ENCODE measurements at regions not wholly inside any gene's neighbourhood (a gene's known extent, or its start where the extent isn't known, plus 50 kb on each side); places are given as distances from the start of the nearest gene placed in this dataset.

GRCh38 chr12:91968076-91968776, 177.4 kb downstream of the BTG1 start:
- no peak for DNase-seq (ENCODE audit: low spot score in 2 of 2, unreplicated experiment in 2 of 2)
- Mint-ChIP-seq H3K36me3 (peaks cover 3% of the 10 kb centered on the region), H3K9me3 (peaks cover 10% of the 10 kb centered on the region), H3K27me3 (ENCODE audit: low read depth) (no peaks in the 10 kb centered on the region), H3K27ac (no peak overlapping the region), H3K4me1 (no peaks in the 10 kb centered on the region), H3K4me3 (no peak overlapping the region)
- no peak for TF ChIP-seq CTCF (IDR thresholded peaks at IDR 0.05; ENCODE audit: unreplicated experiment)

GRCh38 chr12:91967590-91967989, 178.1 kb downstream of the BTG1 start:
- Mint-ChIP-seq H3K36me3 (peaks cover 3% of the 10 kb centered on the region), H3K4me3 (no peak overlapping the region), H3K4me1 (no peaks in the 10 kb centered on the region), H3K9me3 (peaks cover 10% of the 10 kb centered on the region), H3K27ac (no peak overlapping the region), H3K27me3 (ENCODE audit: low read depth) (no peaks in the 10 kb centered on the region)
- no peak for DNase-seq (ENCODE audit: low spot score in 2 of 2, unreplicated experiment in 2 of 2)
- TF ChIP-seq CTCF (IDR thresholded peaks at IDR 0.05; ENCODE audit: unreplicated experiment) = no peak

- Mint-ChIP-seq H3K4me3 (no peak overlapping the region), H3K4me1 (no peaks in the 10 kb centered on the region), H3K36me3 (no peaks in the 10 kb centered on the region), H3K9me3 (peaks cover 4% of the 10 kb centered on the region), H3K27ac (no peak overlapping the region), H3K27me3 (ENCODE audit: low read depth) (no peaks in the 10 kb centered on the region)
- no peak for TF ChIP-seq CTCF (IDR thresholded peaks at IDR 0.05; ENCODE audit: unreplicated experiment)
- DNase-seq (ENCODE audit: low spot score in 2 of 2, unreplicated experiment in 2 of 2) = no peak
Observed at GRCh38 chr12:91965781-91966180, 179.9 kb downstream of the BTG1 start.

- no peaks in the 10 kb centered on the region for H3K27me3 Mint-ChIP-seq (ENCODE audit: low read depth)
- H3K9me3 Mint-ChIP-seq = no peaks in the 10 kb centered on the region
- no peak overlapping the region for H3K27ac Mint-ChIP-seq
- no peaks in the 10 kb centered on the region for H3K4me1 Mint-ChIP-seq
- no peak for TF ChIP-seq CTCF (IDR thresholded peaks at IDR 0.05; ENCODE audit: unreplicated experiment)
- DNase-seq (ENCODE audit: low spot score in 2 of 2, unreplicated experiment in 2 of 2) = no peak
- no peak overlapping the region for H3K4me3 Mint-ChIP-seq
- no peaks in the 10 kb centered on the region for H3K36me3 Mint-ChIP-seq
Observed at GRCh38 chr12:91964501-91964900, 181.1 kb downstream of the BTG1 start.

GRCh38 chr12:91959220-91959619, 186.4 kb downstream of the BTG1 start:
- Mint-ChIP-seq H3K36me3 (peaks cover 10% of the 10 kb centered on the region), H3K27me3 (ENCODE audit: low read depth) (no peaks in the 10 kb centered on the region), H3K9me3 (peaks cover 15% of the 10 kb centered on the region), H3K4me3 (no peak overlapping the region), H3K27ac (no peak overlapping the region), H3K4me1 (peaks cover 8% of the 10 kb centered on the region)
- no peak for DNase-seq (ENCODE audit: low spot score in 2 of 2, unreplicated experiment in 2 of 2)
- no peak for TF ChIP-seq CTCF (IDR thresholded peaks at IDR 0.05; ENCODE audit: unreplicated experiment)

Data from mesothelial cell of epicardium (in vitro differentiated cells).